Parathyroid adenoma (tissue), 2 donors: ENCODE measurements at regions not wholly inside any gene's neighbourhood (a gene's known extent, or its start where the extent isn't known, plus 50 kb on each side); places are given as distances from the start of the nearest gene placed in this dataset.

ENCODE experiments used
- H2AFZ ChIP-seq: fragments of 300-600 bp; sonication (generic); one replicate; pipeline ENCODE4 v1.7.0; 2017; ENCODE audit warnings: antibody characterized with exemption, mild to moderate bottlenecking
- H3K27ac ChIP-seq: fragments of 300-600 bp; sonication (generic); one replicate; pipeline ENCODE4 v1.7.0; 2017
- H3K27me3 ChIP-seq: fragments of 300-600 bp; sonication (generic); one replicate; pipeline ENCODE4 v1.7.0; 2017; ENCODE audit warnings: low read length; ENCODE audit not compliant: control insufficient read depth, insufficient read depth
- H3K36me3 ChIP-seq: fragments of 300-600 bp; sonication (generic); one replicate; pipeline ENCODE4 v1.7.0; 2017; ENCODE audit warnings: low read length; ENCODE audit not compliant: control insufficient read depth, insufficient read depth
- H3K4me1 ChIP-seq: fragments of 300-600 bp; sonication (generic); one replicate; pipeline ENCODE4 v1.7.0; 2017; ENCODE audit warnings: control low read depth
- H3K4me2 ChIP-seq: fragments of 300-600 bp; sonication (generic); one replicate; pipeline ENCODE4 v1.7.0; 2017; ENCODE audit warnings: low read length
- H3K4me3 ChIP-seq: fragments of 300-600 bp; sonication (generic); one replicate; pipeline ENCODE4 v1.7.0; 2017; ENCODE audit warnings: low read depth, low read length
- H3K79me2 ChIP-seq: fragments of 300-600 bp; sonication (generic); one replicate; pipeline ENCODE4 v1.7.0; 2017; ENCODE audit warnings: control low read depth
- H3K9ac ChIP-seq: fragments of 300-600 bp; sonication (generic); one replicate; pipeline ENCODE4 v1.7.0; 2017; ENCODE audit warnings: mild to moderate bottlenecking
- H3K9me3 ChIP-seq: fragments of 300-600 bp; sonication (generic); one replicate; pipeline ENCODE4 v1.7.0; 2017; ENCODE audit warnings: low read length; ENCODE audit not compliant: control insufficient read depth
- CTCF ChIP-seq: fragments of 300-600 bp; sonication (generic); IDR thresholded peaks from one replicate; pipeline ENCODE4 v1.7.0; 2017; ENCODE audit warnings: antibody characterized with exemption, mild to moderate bottlenecking
- donor health status: primary hyperparathyroidism.

- no peak for TF ChIP-seq CTCF
- Histone ChIP-seq H2AFZ (no peak overlapping the region), H3K4me1 (no peaks in the 10 kb centered on the region), H3K27me3 (no peaks in the 10 kb centered on the region), H3K9me3 (no peaks in the 10 kb centered on the region), H3K79me2 (no peaks in the 10 kb centered on the region), H3K27ac (no peak overlapping the region), H3K4me2 (no peak overlapping the region), H3K4me3 (no peak overlapping the region), H3K9ac (no peak overlapping the region), H3K36me3 (no peaks in the 10 kb centered on the region)
Measured at GRCh38 chr18:54739476-54739875, 88.8 kb upstream of the RAB27B start.

GRCh38 chr18:54740136-54740846 lies 88.0 kb upstream of the RAB27B start:
- H3K36me3 ChIP-seq, result no peaks in the 10 kb centered on the region
- H3K9ac ChIP-seq, result no peak overlapping the region
- H3K4me3 ChIP-seq, result no peak overlapping the region
- no peak overlapping the region for H3K4me2 ChIP-seq
- no peaks in the 10 kb centered on the region for H3K9me3 ChIP-seq
- H3K27me3 ChIP-seq, result no peaks in the 10 kb centered on the region
- no peak overlapping the region for H3K27ac ChIP-seq
- no peaks in the 10 kb centered on the region for H3K4me1 ChIP-seq
- no peak for TF ChIP-seq CTCF
- no peaks in the 10 kb centered on the region for H3K79me2 ChIP-seq
- H2AFZ ChIP-seq, result no peak overlapping the region

GRCh38 chr18:54742120-54742519 lies 86.2 kb upstream of the RAB27B start:
- Histone ChIP-seq H3K79me2 (no peaks in the 10 kb centered on the region), H2AFZ (no peak overlapping the region), H3K27me3 (no peaks in the 10 kb centered on the region), H3K4me2 (no peak overlapping the region), H3K4me3 (no peak overlapping the region), H3K4me1 (no peaks in the 10 kb centered on the region), H3K27ac (no peak overlapping the region), H3K9me3 (no peaks in the 10 kb centered on the region), H3K36me3 (no peaks in the 10 kb centered on the region), H3K9ac (no peak overlapping the region)
- TF ChIP-seq CTCF, result no peak

GRCh38 chr18:54742659-54743604 lies 85.3 kb upstream of the RAB27B start:
- Histone ChIP-seq H3K4me3 (no peak overlapping the region), H3K79me2 (no peaks in the 10 kb centered on the region), H3K27me3 (no peaks in the 10 kb centered on the region), H3K9ac (no peak overlapping the region), H3K27ac (no peak overlapping the region), H3K4me1 (no peaks in the 10 kb centered on the region), H2AFZ (no peak overlapping the region), H3K36me3 (no peaks in the 10 kb centered on the region), H3K4me2 (no peak overlapping the region), H3K9me3 (no peaks in the 10 kb centered on the region)
- TF ChIP-seq CTCF, result no peak
